K562 (cell line): ENCODE measurements at regions not wholly inside any gene's neighbourhood (a gene's known extent, or its start where the extent isn't known, plus 50 kb on each side); places are given as distances from the start of the nearest gene placed in this dataset.

Source experiments
- ATAC-seq: fragments of 200-7000 bp; cut with Tn5 transposase; 3 replicates; pipeline ENCODE4 v1.9.1; 2020; ENCODE audit warnings: moderate library complexity
- BruUV-seq: library from RNA; stranded (reverse); fragments of 400-500 nt; replicated peaks from 2 replicates; lab custom pipeline; 2021; lab: Mats Ljungman, UMichigan
- CTCF ChIA-PET: fragments of 300-600 bp; formaldehyde crosslinking; extraction: SDS; loops from one replicate; lab custom pipeline; 2021; ENCODE audit warnings: low intra/inter-chr PET ratio; lab: Yijun Ruan, JAX
- POLR2A ChIA-PET: fragments of 300-600, 350-650 bp; sonication (Branson Sonifier 250); formaldehyde crosslinking; extraction: SDS; loops from one replicate; lab custom pipeline; 2021; ENCODE audit warnings: antibody characterized with exemption, inconsistent platforms; lab: Yijun Ruan, JAX
- DNase-seq, 4 experiments: peaks; one replicate each; pipeline versions ENCODE4 v3.0.0 to v3.0.0-alpha.2; 2011 to 2018; ENCODE audit warnings: low spot score in 3 of 4, mixed read lengths in 3 of 4; ENCODE audit errors: extremely low read depth in 1 of 4
- FAIRE-seq: peaks from 2 replicates; lab custom pipeline; 2011; peaks lifted over from hg19 to GRCh38; lab: Jason Lieb, UNC
- H2AFZ ChIP-seq: 2 replicates; pipeline ENCODE4 v1.6.0; 2011; ENCODE audit warnings: low read depth, low read length, control low read depth, inconsistent platforms
- H3K27ac ChIP-seq: fragments of 200-600 bp; 3 replicates; pipeline ENCODE4 v1.8.0; 2011; ENCODE audit warnings: low read depth, mild to moderate bottlenecking, control low read depth, inconsistent platforms, low read length, moderate library complexity, mixed read lengths; ENCODE audit errors: extremely low read depth
- H3K27me3 ChIP-seq, 2 experiments: fragments of 300-600 bp in 1 of 2; 2 replicates in 1 of 2; 3 replicates in 1 of 2; pipeline versions ENCODE4 v1.6.0 to v1.8.0; 2011; ENCODE audit warnings: inconsistent platforms in 2 of 2, low read length in 2 of 2, mild to moderate bottlenecking in 1 of 2, mixed read lengths in 1 of 2, moderate library complexity in 1 of 2; ENCODE audit not compliant: control insufficient read depth in 2 of 2, insufficient read depth in 2 of 2
- H3K36me3 ChIP-seq: fragments of 300-600 bp; 3 replicates; pipeline ENCODE4 v1.8.0; 2011; ENCODE audit warnings: mild to moderate bottlenecking, low read length, inconsistent platforms; ENCODE audit not compliant: control insufficient read depth, insufficient read depth
- H3K4me1 ChIP-seq, 2 experiments: fragments of 200-600 bp in 1 of 2; replicated peaks in 1 of 2; 2 replicates in 1 of 2; 3 replicates in 1 of 2; pipeline versions ENCODE4 v1.5.1 to v1.8.0; 2011; ENCODE audit warnings: inconsistent platforms in 2 of 2, low read length in 2 of 2, mild to moderate bottlenecking in 1 of 2, mixed read lengths in 1 of 2, moderate library complexity in 1 of 2; ENCODE audit not compliant: control insufficient read depth in 2 of 2, insufficient read depth in 2 of 2
- H3K4me2 ChIP-seq: 2 replicates; pipeline ENCODE4 v1.6.1; 2011; ENCODE audit warnings: low read length, control low read depth, inconsistent platforms, mixed read lengths; ENCODE audit not compliant: insufficient read depth
- H3K4me3 ChIP-seq: fragments of 200-600 bp; sonication (generic), shearing (Covaris generic); 2 replicates; pipeline ENCODE4 v1.5.1; 2016; ENCODE audit warnings: control low read depth, inconsistent platforms
- H3K79me2 ChIP-seq: fragments of 200-600 bp; 3 replicates; pipeline ENCODE4 v1.8.0; 2011; ENCODE audit warnings: low read length, inconsistent platforms; ENCODE audit not compliant: control insufficient read depth, insufficient read depth
- H3K9ac ChIP-seq, 2 experiments: 2 replicates each; pipeline versions ENCODE4 v1.6.0 to v1.6.1; 2011; ENCODE audit warnings: low read depth in 2 of 2, low read length in 2 of 2, control low read depth in 1 of 2, inconsistent platforms in 1 of 2, mild to moderate bottlenecking in 1 of 2, mixed read lengths in 1 of 2; ENCODE audit not compliant: insufficient read depth in 1 of 2
- H3K9me1 ChIP-seq: one replicate; pipeline ENCODE4 v1.6.0; 2011; ENCODE audit warnings: inconsistent platforms, mild to moderate bottlenecking, low read length, moderate library complexity; ENCODE audit not compliant: control insufficient read depth, insufficient read depth
- H3K9me3 ChIP-seq: replicated peaks from 2 replicates; pipeline ENCODE4 v1.5.1; 2011; ENCODE audit warnings: low read depth, low read length, inconsistent platforms; ENCODE audit not compliant: control insufficient read depth, insufficient read depth
- H4K20me1 ChIP-seq: replicated peaks from 2 replicates; pipeline ENCODE4 v1.6.1; 2011; ENCODE audit warnings: low read length, inconsistent platforms, mixed read lengths; ENCODE audit not compliant: control insufficient read depth, insufficient read depth
- EP300 ChIP-seq: IDR thresholded peaks from 2 replicates; pipeline ENCODE4 v1.6.1; 2012; ENCODE audit warnings: low read length, improper control_type of control experiment
- HOMEZ ChIP-seq: fragments of 250-450 bp; sonication (Bioruptor Pico); IDR thresholded peaks from 2 replicates; pipeline ENCODE4 v1.4.0; 2020; ENCODE audit warnings: mild to moderate bottlenecking, moderate library complexity
- MCM3 ChIP-seq: fragments of 450-650 bp; IDR thresholded peaks from 2 replicates; pipeline ENCODE4 v1.6.1; 2016
- PKNOX1 ChIP-seq: fragments of 450-650 bp; IDR thresholded peaks from 2 replicates; pipeline ENCODE4 v1.6.1; 2016
- POLR2AphosphoS5 ChIP-seq: IDR thresholded peaks from 2 replicates; pipeline ENCODE4 v1.6.1; 2011; ENCODE audit warnings: mild to moderate bottlenecking, low read depth, low read length, moderate library complexity; ENCODE audit not compliant: control insufficient read depth, insufficient read depth
- RBM15 ChIP-seq: fragments of 200-400 bp; formaldehyde crosslinking; IDR thresholded peaks from 2 replicates; pipeline ENCODE4 v1.6.1; 2018; ENCODE audit warnings: mild to moderate bottlenecking, low read length, moderate library complexity; ENCODE audit not compliant: insufficient read depth
- RCOR1 ChIP-seq, 2 experiments: IDR thresholded peaks; 2 replicates each; pipeline ENCODE4 v1.6.1; 2012; ENCODE audit warnings: low read depth in 2 of 2, low read length in 2 of 2, borderline replicate concordance in 1 of 2, improper control_type of control experiment in 1 of 2
- TARDBP ChIP-seq: fragments of 450-650 bp; IDR thresholded peaks from 2 replicates; pipeline ENCODE4 v1.6.1; 2016
- TCF7L2 ChIP-seq: fragments of 150-350 bp; IDR thresholded peaks from 2 replicates; pipeline ENCODE4 v1.6.1; 2016; ENCODE audit warnings: low read depth, mild to moderate bottlenecking, low read length, moderate library complexity
- TRIM28 ChIP-seq: fragments of 450-650 bp; IDR thresholded peaks from 2 replicates; pipeline ENCODE4 v1.6.1; 2017
- XRCC4 ChIP-seq: IDR thresholded peaks from one replicate; pipeline ENCODE4 v1.6.1; 2011; ENCODE audit not compliant: insufficient read depth, insufficient read length; ENCODE audit errors: extremely low read depth
- YY1 ChIP-seq, 3 experiments: IDR thresholded peaks; 2 replicates each; pipeline ENCODE4 v1.6.1; 2011; ENCODE audit warnings: low read length in 2 of 3, mild to moderate bottlenecking in 2 of 3, moderate library complexity in 2 of 3, borderline replicate concordance in 1 of 3, control low read depth in 1 of 3, low read depth in 1 of 3; ENCODE audit not compliant: insufficient read depth in 3 of 3, insufficient replicate concordance in 2 of 3, control insufficient read depth in 1 of 3, insufficient read length in 1 of 3; ENCODE audit errors: extremely low read depth in 1 of 3
- ZBTB17 ChIP-seq: fragments of 450-650 bp; formaldehyde crosslinking; IDR thresholded peaks from 2 replicates; pipeline ENCODE4 v1.4.0; 2020; ENCODE audit warnings: mild to moderate bottlenecking
- ZHX1 ChIP-seq: fragments of 150-350 bp; conservative IDR thresholded peaks from 2 replicates; pipeline ENCODE4 v1.6.1; 2014; ENCODE audit warnings: low read length
- ZNF143 ChIP-seq: sonication (generic); formaldehyde crosslinking; IDR thresholded peaks from 2 replicates; pipeline ENCODE4 v1.9.0; 2022; ENCODE audit warnings: mild to moderate bottlenecking, missing genetic modification reagents
- ZNF764 ChIP-seq: fragments of 250-450 bp; sonication (Bioruptor Pico); IDR thresholded peaks from 2 replicates; pipeline ENCODE4 v1.4.0; 2020; ENCODE audit warnings: low read depth, mild to moderate bottlenecking, moderate library complexity
- ZSCAN29 ChIP-seq: fragments of 450-650 bp; IDR thresholded peaks from 2 replicates; pipeline ENCODE4 v1.6.1; 2017
- WGBS: fragments of 100-300 bp; shearing (Covaris generic); methylation state at CpG from one replicate; pipeline ENCODE4 v1.1.6; 2016; ENCODE audit warnings: low coverage, mixed read lengths; ENCODE audit not compliant: insufficient coverage; ENCODE audit errors: missing lambda C conversion rate; 5-methylcytosine and 5-hydroxymethylcytosine counted together
- in situ Hi-C: fragments of 300-500 bp; cut with MboI; formaldehyde crosslinking; loops from 4 replicates; pipeline ENCODE4 v1.15.0; 2018; ENCODE audit warnings: inconsistent platforms, mixed read lengths
- intact Hi-C: fragments of 100-400 bp; cut with micrococcal nuclease; formaldehyde crosslinking; loops from 2 replicates; pipeline ENCODE4 v1.14.2; 2022
- TF ChIP-seq, protein P1 (sequence below), 2 experiments: fragments of 450-650 bp; IDR thresholded peaks; 2 replicates each; pipeline ENCODE4 v1.6.1; 2016

- no peaks in the 10 kb centered on the region for H3K9me3 ChIP-seq
Measured at GRCh38 chr2:63668466-63668865, 79.7 kb downstream of the MDH1 start.

More at GRCh38 chr2:63668466-63668865, 79.7 kb downstream of the MDH1 start:
- in situ Hi-C loops (no loop called here), intact Hi-C loops (no loop called here)
- TF ChIP-seq YY1 (IDR thresholded peaks at IDR 0.05; ENCODE audit: borderline replicate concordance in 1 of 3, control insufficient read depth in 1 of 3, extremely low read depth in 1 of 3, insufficient read depth in 3 of 3, insufficient read length in 1 of 3, insufficient replicate concordance in 2 of 3, low read depth in 1 of 3, low read length in 2 of 3) (no peak), MCM3 (no peak), TARDBP (no peak), ZBTB17 (no peak), PKNOX1 (no peak), RCOR1 (IDR thresholded peaks at IDR 0.05; ENCODE audit: borderline replicate concordance in 1 of 2, low read depth in 2 of 2, low read length in 2 of 2) (no peak), XRCC4 (no peak), ZNF764 (no peak), TRIM28 (no peak), EP300 (no peak), POLR2AphosphoS5 (no peak), ZNF143 (CRISPR knock-in tag) (no peak), HOMEZ (no peak), ZHX1 (no peak), ZSCAN29 (no peak), RBM15 (no peak), TCF7L2 (no peak)
- TF ChIP-seq, protein P1, sequence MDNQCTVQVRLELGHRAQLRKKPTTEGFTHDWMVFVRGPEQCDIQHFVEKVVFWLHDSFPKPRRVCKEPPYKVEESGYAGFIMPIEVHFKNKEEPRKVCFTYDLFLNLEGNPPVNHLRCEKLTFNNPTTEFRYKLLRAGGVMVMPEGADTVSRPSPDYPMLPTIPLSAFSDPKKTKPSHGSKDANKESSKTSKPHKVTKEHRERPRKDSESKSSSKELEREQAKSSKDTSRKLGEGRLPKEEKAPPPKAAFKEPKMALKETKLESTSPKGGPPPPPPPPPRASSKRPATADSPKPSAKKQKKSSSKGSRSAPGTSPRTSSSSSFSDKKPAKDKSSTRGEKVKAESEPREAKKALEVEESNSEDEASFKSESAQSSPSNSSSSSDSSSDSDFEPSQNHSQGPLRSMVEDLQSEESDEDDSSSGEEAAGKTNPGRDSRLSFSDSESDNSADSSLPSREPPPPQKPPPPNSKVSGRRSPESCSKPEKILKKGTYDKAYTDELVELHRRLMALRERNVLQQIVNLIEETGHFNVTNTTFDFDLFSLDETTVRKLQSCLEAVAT (IDR thresholded peaks at IDR 0.05): no peak
- BruUV-seq: no TSS peak
- Histone ChIP-seq H3K79me2 (no peaks in the 10 kb centered on the region), H3K4me3 (no peak overlapping the region), H2AFZ (no peak overlapping the region), H4K20me1 (no peaks in the 10 kb centered on the region), H3K27me3 (peaks cover 0 to 10% of the 10 kb centered on the region in 2 experiments; a peak in 1 of 5 replicates), H3K9me1 (no peaks in the 10 kb centered on the region), H3K4me1 (no peaks in the 10 kb centered on the region), H3K27ac (no peak overlapping the region), H3K4me2 (no peak overlapping the region), H3K36me3 (no peaks in the 10 kb centered on the region), H3K9ac (no peak overlapping the region)
- 0% methylated on average over 4 of the region's 4 CpGs for WGBS
- POLR2A ChIA-PET: no interaction called here
- no peak for DNase-seq
- ATAC-seq: no peak
- CTCF ChIA-PET: no interaction called here
- FAIRE-seq: no peak
